Keratinocyte (primary cell): ENCODE measurements at regions not wholly inside any gene's neighbourhood (a gene's known extent, or its start where the extent isn't known, plus 50 kb on each side); places are given as distances from the start of the nearest gene placed in this dataset.

Experiments
- DNase-seq: peaks from one replicate; pipeline ENCODE4 v3.0.0-alpha.2; 2011; ENCODE audit warnings: low read depth, missing footprints, low spot score
- FAIRE-seq: peaks from 2 replicates; lab custom pipeline; 2011; peaks lifted over from hg19 to GRCh38; lab: Jason Lieb, UNC
- H2AFZ ChIP-seq: 2 replicates; pipeline ENCODE4 v1.6.0; 2012; ENCODE audit warnings: low read length, control low read depth, inconsistent platforms; ENCODE audit not compliant: control insufficient read depth
- H3K27ac ChIP-seq: 2 replicates; pipeline ENCODE4 v1.5.1; 2011; ENCODE audit warnings: low read length; ENCODE audit not compliant: control insufficient read depth, insufficient read depth
- H3K27me3 ChIP-seq: 3 replicates; pipeline ENCODE4 v1.6.0; 2011; ENCODE audit warnings: low read length; ENCODE audit not compliant: control insufficient read depth, insufficient read depth; ENCODE audit errors: extremely low read depth
- H3K36me3 ChIP-seq, 2 experiments: 2 replicates in 1 of 2; 3 replicates in 1 of 2; pipeline ENCODE4 v1.5.1; 2011; ENCODE audit warnings: low read length in 2 of 2, mild to moderate bottlenecking in 1 of 2; ENCODE audit not compliant: control insufficient read depth in 2 of 2, insufficient read depth in 2 of 2; ENCODE audit errors: extremely low read depth in 1 of 2
- H3K4me1 ChIP-seq: 3 replicates; pipeline ENCODE4 v1.5.1; 2011; ENCODE audit warnings: low read length; ENCODE audit not compliant: control insufficient read depth, insufficient read depth; ENCODE audit errors: extremely low read depth
- H3K4me2 ChIP-seq: 3 replicates; pipeline ENCODE4 v1.6.0; 2011; ENCODE audit warnings: low read depth, low read length; ENCODE audit not compliant: control insufficient read depth, insufficient read depth; ENCODE audit errors: extremely low read depth
- H3K4me3 ChIP-seq, 3 experiments: fragments of 200-600 bp in 1 of 3; sonication (generic) in 1 of 3; 2 replicates in 2 of 3; 3 replicates in 1 of 3; pipeline ENCODE4 v1.5.1; 2011 to 2016; ENCODE audit warnings: low read length in 3 of 3, mild to moderate bottlenecking in 3 of 3, control low read depth in 2 of 3, inconsistent platforms in 1 of 3, low read depth in 1 of 3, mixed read lengths in 1 of 3, mixed run types in 1 of 3, moderate library complexity in 1 of 3; ENCODE audit not compliant: control insufficient read depth in 2 of 3, insufficient read depth in 2 of 3; ENCODE audit errors: extremely low read depth in 1 of 3
- H3K79me2 ChIP-seq: 2 replicates; pipeline ENCODE4 v1.6.0; 2012; ENCODE audit warnings: low read length; ENCODE audit not compliant: control insufficient read depth, insufficient read depth
- H3K9ac ChIP-seq: 3 replicates; pipeline ENCODE4 v1.6.0; 2011; ENCODE audit warnings: low read length; ENCODE audit not compliant: control insufficient read depth, insufficient read depth; ENCODE audit errors: extremely low read depth
- H3K9me1 ChIP-seq: 3 replicates; pipeline ENCODE4 v1.6.0; 2011; ENCODE audit warnings: low read length; ENCODE audit not compliant: control insufficient read depth, insufficient read depth; ENCODE audit errors: extremely low read depth
- H3K9me3 ChIP-seq: 2 replicates; pipeline ENCODE4 v1.5.1; 2012; ENCODE audit warnings: low read depth, low read length; ENCODE audit not compliant: control insufficient read depth
- H4K20me1 ChIP-seq: 3 replicates; pipeline ENCODE4 v1.6.0; 2011; ENCODE audit warnings: low read length; ENCODE audit not compliant: control insufficient read depth, insufficient read depth; ENCODE audit errors: extremely low read depth
- EZH2 ChIP-seq: IDR thresholded peaks from one replicate; pipeline ENCODE4 v1.6.1; 2012; ENCODE audit warnings: inconsistent platforms, mild to moderate bottlenecking, low read length, moderate library complexity
- dilution Hi-C: fragments of 300-500 bp; cut with MboI; formaldehyde crosslinking; loops from one replicate; pipeline ENCODE4 v1.7.0; 2020; ENCODE audit warnings: low sequenced_read_pairs; ENCODE audit not compliant: extremely low pct_ligation_motif_present
- TF ChIP-seq, protein P1 (sequence below), 3 experiments: IDR thresholded peaks in 1 of 3; conservative IDR thresholded peaks in 1 of 3; optimal IDR thresholded peaks in 1 of 3; 2 replicates in 2 of 3; 3 replicates in 1 of 3; pipeline versions ENCODE3 to v1.5.1; 2011; ENCODE audit warnings: low read length in 3 of 3, mild to moderate bottlenecking in 3 of 3, moderate library complexity in 2 of 3, control low read depth in 1 of 3, inconsistent platforms in 1 of 3; ENCODE audit not compliant: insufficient read depth in 2 of 3; ENCODE audit errors: extremely low read depth in 1 of 3

DNA sequence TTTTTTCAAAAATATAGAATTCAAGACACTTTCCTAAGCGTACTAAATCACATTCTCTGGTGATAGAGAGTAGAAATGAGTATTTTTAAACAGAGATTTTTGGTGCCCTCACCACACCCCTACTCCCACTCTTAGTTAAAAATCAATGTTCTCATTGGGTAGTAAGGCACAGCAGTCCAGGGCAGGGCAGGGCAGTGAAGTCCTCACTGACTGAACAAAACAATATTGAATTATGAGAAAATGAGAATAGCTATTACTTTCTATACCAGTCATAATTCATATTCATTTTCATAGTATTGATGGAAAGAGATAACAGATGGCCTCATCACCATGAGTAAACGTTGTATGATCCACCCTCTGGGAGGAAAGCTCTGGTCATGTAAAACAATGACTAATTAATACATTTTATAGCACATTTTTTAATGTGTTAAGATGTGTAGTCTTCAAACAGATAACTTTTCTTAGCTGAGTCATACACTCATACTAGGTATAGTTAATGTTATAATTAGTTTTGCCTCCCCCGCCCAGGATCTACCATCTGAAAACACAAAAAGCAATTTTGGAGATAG lies 686.1 kb downstream of the KCNJ3 start:
- no peak overlapping the region for H2AFZ ChIP-seq
- no peaks in the 10 kb centered on the region for H3K79me2 ChIP-seq
- H3K27ac ChIP-seq = no peak overlapping the region
- H3K4me1 ChIP-seq = no peaks in the 10 kb centered on the region
- no peak for DNase-seq
- H3K4me2 ChIP-seq = no peak overlapping the region
- FAIRE-seq = no peak
- H3K36me3 ChIP-seq = no peaks in the 10 kb centered on the region
- no peaks in the 10 kb centered on the region for H3K9me1 ChIP-seq
- TF ChIP-seq, protein P1, sequence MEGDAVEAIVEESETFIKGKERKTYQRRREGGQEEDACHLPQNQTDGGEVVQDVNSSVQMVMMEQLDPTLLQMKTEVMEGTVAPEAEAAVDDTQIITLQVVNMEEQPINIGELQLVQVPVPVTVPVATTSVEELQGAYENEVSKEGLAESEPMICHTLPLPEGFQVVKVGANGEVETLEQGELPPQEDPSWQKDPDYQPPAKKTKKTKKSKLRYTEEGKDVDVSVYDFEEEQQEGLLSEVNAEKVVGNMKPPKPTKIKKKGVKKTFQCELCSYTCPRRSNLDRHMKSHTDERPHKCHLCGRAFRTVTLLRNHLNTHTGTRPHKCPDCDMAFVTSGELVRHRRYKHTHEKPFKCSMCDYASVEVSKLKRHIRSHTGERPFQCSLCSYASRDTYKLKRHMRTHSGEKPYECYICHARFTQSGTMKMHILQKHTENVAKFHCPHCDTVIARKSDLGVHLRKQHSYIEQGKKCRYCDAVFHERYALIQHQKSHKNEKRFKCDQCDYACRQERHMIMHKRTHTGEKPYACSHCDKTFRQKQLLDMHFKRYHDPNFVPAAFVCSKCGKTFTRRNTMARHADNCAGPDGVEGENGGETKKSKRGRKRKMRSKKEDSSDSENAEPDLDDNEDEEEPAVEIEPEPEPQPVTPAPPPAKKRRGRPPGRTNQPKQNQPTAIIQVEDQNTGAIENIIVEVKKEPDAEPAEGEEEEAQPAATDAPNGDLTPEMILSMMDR (optimal IDR thresholded peaks at IDR 0.05 in 1 of 3, IDR thresholded peaks at IDR 0.05 in 1 of 3, conservative IDR thresholded peaks at IDR 0.05 in 1 of 3; ENCODE audit: extremely low read depth in 1 of 3, insufficient read depth in 2 of 3, low read length in 3 of 3) = no peak
- no peak for TF ChIP-seq EZH2
- H3K9ac ChIP-seq = no peak overlapping the region
- no peaks in the 10 kb centered on the region for H3K9me3 ChIP-seq
- no peak overlapping the region for H3K4me3 ChIP-seq
- no peaks in the 10 kb centered on the region for H4K20me1 ChIP-seq
- dilution Hi-C loops = no loop called here
- no peaks in the 10 kb centered on the region for H3K27me3 ChIP-seq

DNA sequence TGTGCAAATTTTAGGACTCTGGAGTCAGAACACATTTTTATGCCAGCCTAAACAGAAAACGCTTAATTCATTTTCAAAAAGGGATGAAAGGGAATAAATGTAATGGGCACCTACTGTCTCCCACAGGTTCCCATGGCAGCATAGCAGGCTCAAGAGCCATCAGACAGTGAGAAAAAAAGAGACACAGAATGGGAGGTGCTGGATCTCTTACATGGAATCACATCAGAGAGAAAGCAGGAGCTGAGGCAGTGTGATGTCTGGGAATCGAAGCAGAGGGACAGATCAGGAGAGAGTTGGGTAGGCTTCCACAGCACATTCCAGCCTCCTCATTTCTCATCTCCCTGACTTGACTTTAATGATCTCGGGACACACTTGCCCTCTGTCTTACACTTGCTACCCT lies 684.3 kb downstream of the KCNJ3 start:
- no peaks in the 10 kb centered on the region for H3K79me2 ChIP-seq
- dilution Hi-C loops = no loop called here
- H3K9me3 ChIP-seq = no peaks in the 10 kb centered on the region
- no peak for FAIRE-seq
- no peak for TF ChIP-seq EZH2
- TF ChIP-seq, protein P1 (optimal IDR thresholded peaks at IDR 0.05 in 1 of 3, IDR thresholded peaks at IDR 0.05 in 1 of 3, conservative IDR thresholded peaks at IDR 0.05 in 1 of 3; ENCODE audit: extremely low read depth in 1 of 3, insufficient read depth in 2 of 3, low read length in 3 of 3) = no peak
- H3K36me3 ChIP-seq = no peaks in the 10 kb centered on the region
- no peaks in the 10 kb centered on the region for H4K20me1 ChIP-seq
- DNase-seq = no peak
- H3K9ac ChIP-seq = no peak overlapping the region
- no peak overlapping the region for H2AFZ ChIP-seq
- no peak overlapping the region for H3K4me3 ChIP-seq
- no peak overlapping the region for H3K27ac ChIP-seq
- no peaks in the 10 kb centered on the region for H3K27me3 ChIP-seq
- no peaks in the 10 kb centered on the region for H3K9me1 ChIP-seq
- H3K4me2 ChIP-seq = no peak overlapping the region
- H3K4me1 ChIP-seq = no peaks in the 10 kb centered on the region
